HPDE6-E6E7 (cell line): ENCODE measurements at regions not wholly inside any gene's neighbourhood (a gene's known extent, or its start where the extent isn't known, plus 50 kb on each side); places are given as distances from the start of the nearest gene placed in this dataset.
"Not testable (repeated sequence)": the region's sequence is repeated elsewhere in the genome, so short reads cannot be mapped to it uniquely, and the experiment has no call there.

Source experiments
- DNase-seq: peaks from one replicate; pipeline ENCODE4 v3.0.0; 2011; ENCODE audit warnings: missing footprints; ENCODE audit errors: extremely low spot score

GRCh38 chr5:82605441-82605973, 327.4 kb upstream of the RPS23 start:
- DNase-seq = no peak

- DNase-seq = no peak
Observed at GRCh38 chr5:82603033-82603987, 325.2 kb upstream of the RPS23 start.

GRCh38 chr5:82601861-82602260, 323.7 kb upstream of the RPS23 start:
- DNase-seq = no peak

GRCh38 chr5:82601077-82601476, 322.9 kb upstream of the RPS23 start:
- no peak for DNase-seq

GRCh38 chr5:82599692-82600091, 321.5 kb upstream of the RPS23 start:
- DNase-seq = no peak

GRCh38 chr5:82599030-82599429, 320.9 kb upstream of the RPS23 start:
- no peak for DNase-seq

- no peak for DNase-seq
Observed at GRCh38 chr5:82597437-82597836, 319.3 kb upstream of the RPS23 start.

- DNase-seq = no peak
Observed at GRCh38 chr5:82596451-82596850, 318.3 kb upstream of the RPS23 start.

GRCh38 chr5:82595113-82595512, 317.0 kb upstream of the RPS23 start:
- DNase-seq = no peak

- no peak for DNase-seq
Observed at GRCh38 chr5:82594097-82594496, 315.9 kb upstream of the RPS23 start.

- DNase-seq = no peak
Observed at GRCh38 chr5:82593481-82593880, 315.3 kb upstream of the RPS23 start.

GRCh38 chr5:82591021-82591515, 312.9 kb upstream of the RPS23 start:
- DNase-seq = no peak

GRCh38 chr5:82590112-82590511, 312.0 kb upstream of the RPS23 start:
- no peak for DNase-seq

GRCh38 chr5:82586661-82587310, 308.6 kb upstream of the RPS23 start:
- no peak for DNase-seq

GRCh38 chr5:82586181-82586580, 308.0 kb upstream of the RPS23 start:
- no peak for DNase-seq

- DNase-seq = no peak
Observed at GRCh38 chr5:82584631-82585030, 306.5 kb upstream of the RPS23 start.

GRCh38 chr5:82583331-82583730, 305.2 kb upstream of the RPS23 start:
- not testable (repeated sequence) for DNase-seq

- DNase-seq = no peak
Observed at GRCh38 chr5:82564963-82565362, 286.8 kb upstream of the RPS23 start.

GRCh38 chr5:82563745-82564144, 285.6 kb upstream of the RPS23 start:
- no peak for DNase-seq

- no peak for DNase-seq
Observed at GRCh38 chr5:82562696-82563240, 284.6 kb upstream of the RPS23 start.

GRCh38 chr5:82561797-82562196, 283.6 kb upstream of the RPS23 start:
- DNase-seq = no peak

GRCh38 chr5:82560969-82561368, 282.8 kb upstream of the RPS23 start:
- DNase-seq = no peak
